Mesendoderm (in vitro differentiated cells): ENCODE measurements at regions not wholly inside any gene's neighbourhood (a gene's known extent, or its start where the extent isn't known, plus 50 kb on each side); places are given as distances from the start of the nearest gene placed in this dataset.

Experiments used
- DNase-seq: peaks from one replicate; pipeline ENCODE4 v3.0.0; 2013
- H2AK5ac ChIP-seq: 2 replicates; pipeline ENCODE4 v1.6.1; 2013; ENCODE audit warnings: low read length, inconsistent platforms
- H2BK120ac ChIP-seq: 2 replicates; pipeline ENCODE4 v1.6.1; 2013; ENCODE audit warnings: low read depth, mild to moderate bottlenecking, low read length, moderate library complexity, mixed read lengths
- H2BK15ac ChIP-seq: replicated peaks from 2 replicates; pipeline ENCODE4 v1.6.1; 2013; ENCODE audit warnings: low read depth, mild to moderate bottlenecking, moderate library complexity
- H2BK5ac ChIP-seq: 2 replicates; pipeline ENCODE4 v1.6.1; 2013; ENCODE audit warnings: low read length, inconsistent platforms
- H3K18ac ChIP-seq: 2 replicates; pipeline ENCODE4 v1.6.1; 2013; ENCODE audit warnings: mild to moderate bottlenecking, low read length, mixed read lengths
- H3K23ac ChIP-seq: one replicate; pipeline ENCODE4 v1.6.1; 2013; ENCODE audit warnings: low read length
- H3K27ac ChIP-seq: 2 replicates; pipeline ENCODE4 v1.5.1; 2013; ENCODE audit warnings: low read depth, mild to moderate bottlenecking, inconsistent platforms, low read length, moderate library complexity
- H3K27me3 ChIP-seq: 2 replicates; pipeline ENCODE4 v1.6.1; 2013; ENCODE audit warnings: low read length, control low read depth, mild to moderate bottlenecking, inconsistent platforms; ENCODE audit not compliant: insufficient read depth, poor library complexity
- H3K36me3 ChIP-seq: 2 replicates; pipeline ENCODE4 v1.6.1; 2013; ENCODE audit warnings: low read length, inconsistent platforms; ENCODE audit not compliant: control insufficient read depth, insufficient read depth
- H3K4ac ChIP-seq: one replicate; pipeline ENCODE4 v1.6.1; 2013; ENCODE audit warnings: low read depth, mild to moderate bottlenecking, low read length, moderate library complexity
- H3K4me1 ChIP-seq: 2 replicates; pipeline ENCODE4 v1.6.1; 2013; ENCODE audit warnings: low read depth, low read length, inconsistent platforms; ENCODE audit not compliant: control insufficient read depth
- H3K4me2 ChIP-seq: 2 replicates; pipeline ENCODE4 v1.6.1; 2013; ENCODE audit warnings: low read length
- H3K4me3 ChIP-seq: 2 replicates; pipeline ENCODE4 v1.5.1; 2013; ENCODE audit warnings: mild to moderate bottlenecking, low read length
- H3K56ac ChIP-seq: one replicate; pipeline ENCODE4 v1.6.1; 2013; ENCODE audit warnings: low read length
- H3K79me1 ChIP-seq: 2 replicates; pipeline ENCODE4 v1.6.1; 2013; ENCODE audit warnings: low read length, inconsistent platforms
- H3K79me2 ChIP-seq: 2 replicates; pipeline ENCODE4 v1.6.1; 2013; ENCODE audit warnings: mild to moderate bottlenecking, low read length; ENCODE audit not compliant: control insufficient read depth, insufficient read depth
- H3K9ac ChIP-seq: 2 replicates; pipeline ENCODE4 v1.6.1; 2013; ENCODE audit warnings: low read length, inconsistent platforms
- H4K5ac ChIP-seq: one replicate; pipeline ENCODE4 v1.6.1; 2013; ENCODE audit warnings: low read length
- H4K8ac ChIP-seq: one replicate; pipeline ENCODE4 v1.6.1; 2013; ENCODE audit warnings: low read depth, mild to moderate bottlenecking, control low read depth, low read length, moderate library complexity
- whole genome bisulfite sequencing: extraction: QIAGEN DNeasy Blood & Tissue Kit; methylation state at CpG from one replicate; pipeline ENCODE4 v1.1.7; 2013; ENCODE audit warnings: low lambda C conversion rate, missing lambda C conversion rate; ENCODE audit not compliant: insufficient coverage; ENCODE audit errors: extremely low coverage; 5-methylcytosine and 5-hydroxymethylcytosine counted together

DNA sequence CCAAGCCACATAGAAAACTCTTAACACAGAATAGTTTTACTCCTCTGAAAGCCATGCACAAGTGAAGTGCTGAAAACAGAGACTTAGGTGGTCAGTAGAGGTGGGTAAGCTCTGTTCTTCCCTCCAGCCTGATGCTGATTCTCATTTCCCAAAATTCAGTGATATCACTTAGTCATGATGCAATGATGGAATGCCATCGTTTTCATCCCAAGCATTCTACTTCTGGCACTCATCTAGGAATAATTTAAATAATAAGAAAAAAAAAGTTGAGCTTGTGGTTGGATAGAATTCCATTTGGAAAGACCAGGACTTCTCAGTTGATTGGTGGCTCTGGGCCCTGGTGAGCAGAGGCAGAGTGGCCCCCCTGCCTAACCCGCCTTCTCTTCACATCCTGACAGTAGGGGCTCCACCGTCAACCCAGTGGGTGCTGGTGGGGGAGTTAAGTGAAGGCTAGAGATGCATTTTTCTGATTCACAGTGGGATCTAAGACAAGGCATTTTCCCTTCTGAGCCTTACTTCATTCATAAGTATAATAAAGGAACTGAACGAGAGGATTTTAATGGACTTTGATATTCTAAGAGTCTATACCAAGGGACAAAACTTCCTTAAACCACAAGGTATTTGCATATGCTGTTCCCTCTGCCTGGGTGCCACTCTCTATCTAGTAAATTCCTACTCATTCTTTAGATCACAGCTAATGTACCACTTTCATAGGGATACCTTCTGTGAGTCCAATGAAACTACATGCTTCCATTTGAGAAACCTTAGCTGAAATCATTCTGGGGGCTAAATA lies 310.3 kb upstream of the DYNLRB2 start:
- no peaks in the 10 kb centered on the region for H3K79me2 ChIP-seq
- no peak overlapping the region for H2BK15ac ChIP-seq
- H3K36me3 ChIP-seq = no peaks in the 10 kb centered on the region
- H4K8ac ChIP-seq = no peak overlapping the region
- H3K4ac ChIP-seq = no peak overlapping the region
- no peak overlapping the region for H3K18ac ChIP-seq
- no peak overlapping the region for H4K5ac ChIP-seq
- H3K23ac ChIP-seq = no peak overlapping the region
- DNase-seq = no peak
- no peak overlapping the region for H3K27ac ChIP-seq
- WGBS = no CpG with 5 or more reads among the region's 4 CpGs
- no peak overlapping the region for H2AK5ac ChIP-seq
- H2BK5ac ChIP-seq = no peak overlapping the region
- H3K27me3 ChIP-seq = no peaks in the 10 kb centered on the region
- H3K4me1 ChIP-seq = no peaks in the 10 kb centered on the region
- no peak overlapping the region for H3K9ac ChIP-seq
- no peak overlapping the region for H3K56ac ChIP-seq
- no peak overlapping the region for H2BK120ac ChIP-seq
- no peaks in the 10 kb centered on the region for H3K79me1 ChIP-seq
- no peak overlapping the region for H3K4me3 ChIP-seq
- H3K4me2 ChIP-seq = no peak overlapping the region

DNA sequence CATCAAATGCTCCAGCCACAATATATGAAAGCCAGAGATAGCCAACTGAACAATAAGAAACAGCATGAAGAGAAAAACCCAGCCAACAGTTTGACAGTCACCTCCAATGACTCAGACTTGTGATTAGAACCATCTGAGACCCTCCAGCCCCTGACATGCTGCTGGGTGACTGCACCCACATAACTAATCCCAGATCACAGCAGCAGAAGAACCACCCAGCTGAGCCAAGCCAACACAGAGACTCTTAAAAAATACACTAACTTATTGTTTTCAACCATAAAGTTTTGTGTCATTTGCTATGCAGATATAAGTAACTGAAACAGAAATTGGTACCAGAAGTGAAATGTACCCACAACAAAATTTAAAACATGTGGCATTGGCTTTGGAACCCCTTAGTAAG lies 314.3 kb upstream of the DYNLRB2 start:
- no peak overlapping the region for H4K8ac ChIP-seq
- no peaks in the 10 kb centered on the region for H3K79me2 ChIP-seq
- no peak overlapping the region for H2BK120ac ChIP-seq
- no peaks in the 10 kb centered on the region for H3K4me1 ChIP-seq
- H3K9ac ChIP-seq = no peak overlapping the region
- H3K23ac ChIP-seq = no peak overlapping the region
- H3K4me2 ChIP-seq = no peak overlapping the region
- H3K18ac ChIP-seq = no peak overlapping the region
- H3K56ac ChIP-seq = no peak overlapping the region
- no peaks in the 10 kb centered on the region for H3K79me1 ChIP-seq
- H3K27ac ChIP-seq = no peak overlapping the region
- H3K36me3 ChIP-seq = no peaks in the 10 kb centered on the region
- H2AK5ac ChIP-seq = no peak overlapping the region
- H3K4ac ChIP-seq = no peak overlapping the region
- H3K4me3 ChIP-seq = no peak overlapping the region
- H2BK15ac ChIP-seq = no peak overlapping the region
- no peak for DNase-seq
- no peak overlapping the region for H2BK5ac ChIP-seq
- no peak overlapping the region for H4K5ac ChIP-seq
- H3K27me3 ChIP-seq = no peaks in the 10 kb centered on the region

DNA sequence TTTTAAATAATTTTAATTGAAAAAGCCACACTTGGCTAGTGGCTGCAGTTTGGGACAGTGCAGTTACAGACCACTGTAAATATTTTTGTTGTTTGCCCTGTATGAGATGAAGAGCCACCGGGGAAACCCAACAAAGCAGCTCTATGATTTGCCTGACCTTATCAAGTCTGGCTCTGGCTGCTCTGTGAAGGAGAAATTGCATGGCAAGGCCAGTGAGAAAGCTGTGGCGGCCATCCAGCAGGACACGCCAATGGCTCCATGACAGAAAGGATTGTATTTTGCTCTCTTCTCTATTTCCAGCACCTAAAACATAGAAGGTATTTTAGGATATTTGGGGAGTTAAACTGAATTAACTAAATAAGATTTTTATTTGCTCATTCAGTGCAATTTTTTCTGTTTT lies 330.0 kb upstream of the DYNLRB2 start:
- no peaks in the 10 kb centered on the region for H3K79me2 ChIP-seq
- H2AK5ac ChIP-seq = no peak overlapping the region
- H3K4me2 ChIP-seq = no peak overlapping the region
- H3K56ac ChIP-seq = no peak overlapping the region
- H2BK15ac ChIP-seq = no peak overlapping the region
- H3K4me3 ChIP-seq = no peak overlapping the region
- no peak overlapping the region for H4K5ac ChIP-seq
- H3K23ac ChIP-seq = no peak overlapping the region
- H3K4me1 ChIP-seq = no peaks in the 10 kb centered on the region
- H3K27me3 ChIP-seq = no peaks in the 10 kb centered on the region
- no peak overlapping the region for H2BK5ac ChIP-seq
- H3K18ac ChIP-seq = no peak overlapping the region
- no peak for DNase-seq
- no peak overlapping the region for H3K9ac ChIP-seq
- no peak overlapping the region for H4K8ac ChIP-seq
- no peak overlapping the region for H3K4ac ChIP-seq
- H3K27ac ChIP-seq = no peak overlapping the region
- no peaks in the 10 kb centered on the region for H3K79me1 ChIP-seq
- no peaks in the 10 kb centered on the region for H3K36me3 ChIP-seq
- no peak overlapping the region for H2BK120ac ChIP-seq
- no CpG with 5 or more reads among the region's 3 CpGs for WGBS

DNA sequence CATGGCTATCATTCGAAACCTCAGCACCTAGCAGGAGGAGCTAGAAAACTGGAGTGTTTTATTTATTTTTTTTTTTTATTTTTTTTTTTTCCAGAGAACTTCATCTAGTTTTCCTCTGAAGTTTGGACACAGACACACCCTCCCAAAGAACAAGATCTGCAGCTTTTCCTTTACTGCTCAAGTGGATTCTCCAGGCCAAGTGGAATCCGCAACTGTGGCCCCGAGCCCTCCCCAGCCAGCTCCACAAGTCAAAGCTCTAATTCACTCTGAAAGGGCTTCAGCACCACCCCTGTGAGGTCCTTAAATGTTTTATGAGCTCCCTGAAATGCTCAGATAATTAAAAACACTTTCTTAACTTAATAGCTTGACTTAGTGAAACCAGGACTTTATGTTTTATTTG lies 332.1 kb upstream of the DYNLRB2 start:
- no peak overlapping the region for H3K4ac ChIP-seq
- H3K79me2 ChIP-seq = no peaks in the 10 kb centered on the region
- no peaks in the 10 kb centered on the region for H3K4me1 ChIP-seq
- no peak overlapping the region for H3K4me3 ChIP-seq
- no peaks in the 10 kb centered on the region for H3K79me1 ChIP-seq
- H2BK120ac ChIP-seq = no peak overlapping the region
- H3K56ac ChIP-seq = no peak overlapping the region
- no peak overlapping the region for H4K8ac ChIP-seq
- WGBS = no CpG with 5 or more reads among the region's 3 CpGs
- no peak overlapping the region for H3K9ac ChIP-seq
- H2BK5ac ChIP-seq = no peak overlapping the region
- no peak overlapping the region for H3K18ac ChIP-seq
- no peak overlapping the region for H2AK5ac ChIP-seq
- H4K5ac ChIP-seq = no peak overlapping the region
- no peak for DNase-seq
- H2BK15ac ChIP-seq = no peak overlapping the region
- H3K36me3 ChIP-seq = no peaks in the 10 kb centered on the region
- H3K4me2 ChIP-seq = no peak overlapping the region
- no peak overlapping the region for H3K23ac ChIP-seq
- H3K27me3 ChIP-seq = no peaks in the 10 kb centered on the region
- H3K27ac ChIP-seq = no peak overlapping the region

DNA sequence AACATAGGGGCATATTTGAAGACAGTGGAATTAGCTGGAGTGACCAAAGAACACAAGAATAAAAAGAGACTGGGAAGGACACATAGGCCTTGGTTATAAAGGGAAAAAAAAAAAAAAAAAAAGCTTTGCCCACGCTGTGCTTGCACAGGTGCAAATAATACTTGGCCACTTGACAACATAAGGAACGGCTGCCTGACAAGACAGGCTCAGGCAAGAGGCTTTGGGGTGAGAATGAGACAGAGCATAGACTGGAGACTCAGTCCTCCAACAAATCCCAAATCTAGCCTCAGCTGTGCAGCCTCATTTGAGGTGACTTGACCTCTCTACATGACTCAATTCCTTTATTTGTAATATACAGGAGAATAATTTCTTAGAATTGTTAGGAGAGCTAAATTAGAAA lies 332.8 kb upstream of the DYNLRB2 start:
- H3K79me1 ChIP-seq = no peaks in the 10 kb centered on the region
- no peak overlapping the region for H3K18ac ChIP-seq
- no peak overlapping the region for H3K4ac ChIP-seq
- no peak overlapping the region for H2BK5ac ChIP-seq
- no peak overlapping the region for H4K5ac ChIP-seq
- no peak overlapping the region for H3K23ac ChIP-seq
- H3K56ac ChIP-seq = no peak overlapping the region
- H3K4me3 ChIP-seq = no peak overlapping the region
- no peaks in the 10 kb centered on the region for H3K36me3 ChIP-seq
- H2BK15ac ChIP-seq = no peak overlapping the region
- no peaks in the 10 kb centered on the region for H3K27me3 ChIP-seq
- DNase-seq = no peak
- H2AK5ac ChIP-seq = no peak overlapping the region
- H2BK120ac ChIP-seq = no peak overlapping the region
- H3K27ac ChIP-seq = no peak overlapping the region
- no CpG with 5 or more reads among the region's 2 CpGs for WGBS
- H3K79me2 ChIP-seq = no peaks in the 10 kb centered on the region
- no peak overlapping the region for H3K4me2 ChIP-seq
- no peaks in the 10 kb centered on the region for H3K4me1 ChIP-seq
- no peak overlapping the region for H4K8ac ChIP-seq
- H3K9ac ChIP-seq = no peak overlapping the region

DNA sequence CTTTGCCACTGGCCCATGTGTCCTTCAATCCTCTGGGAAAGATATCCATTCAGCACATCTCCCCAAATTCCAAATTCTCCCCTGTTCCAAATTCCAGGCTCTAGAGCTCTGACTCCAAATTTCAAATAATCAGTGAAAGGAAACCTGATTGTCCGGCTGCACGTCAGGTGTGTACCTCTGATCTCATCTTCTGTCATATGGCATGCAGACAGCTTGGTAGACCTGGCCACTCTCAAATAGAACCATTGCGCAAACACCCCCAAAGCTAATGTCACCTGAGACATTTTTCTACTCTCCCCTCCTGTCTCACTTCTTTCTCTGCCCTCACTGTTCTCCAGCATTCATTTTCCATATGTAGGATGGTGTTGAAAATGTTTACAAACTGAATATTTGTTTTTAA lies 337.0 kb upstream of the DYNLRB2 start:
- no peaks in the 10 kb centered on the region for H3K79me2 ChIP-seq
- no peak overlapping the region for H3K4ac ChIP-seq
- no peaks in the 10 kb centered on the region for H3K27me3 ChIP-seq
- no peak for DNase-seq
- H4K8ac ChIP-seq = no peak overlapping the region
- no peak overlapping the region for H2BK5ac ChIP-seq
- no peak overlapping the region for H3K56ac ChIP-seq
- no CpG with 5 or more reads among the region's 3 CpGs for WGBS
- no peak overlapping the region for H2AK5ac ChIP-seq
- H3K36me3 ChIP-seq = no peaks in the 10 kb centered on the region
- no peak overlapping the region for H3K4me2 ChIP-seq
- no peak overlapping the region for H3K27ac ChIP-seq
- no peaks in the 10 kb centered on the region for H3K4me1 ChIP-seq
- H3K79me1 ChIP-seq = no peaks in the 10 kb centered on the region
- no peak overlapping the region for H2BK120ac ChIP-seq
- no peak overlapping the region for H3K9ac ChIP-seq
- no peak overlapping the region for H3K18ac ChIP-seq
- H2BK15ac ChIP-seq = no peak overlapping the region
- H3K4me3 ChIP-seq = no peak overlapping the region
- no peak overlapping the region for H4K5ac ChIP-seq
- H3K23ac ChIP-seq = no peak overlapping the region
